Ovary (tissue), 7 donors: ENCODE measurements at regions not wholly inside any gene's neighbourhood (a gene's known extent, or its start where the extent isn't known, plus 50 kb on each side); places are given as distances from the start of the nearest gene placed in this dataset.
"Not testable (repeated sequence)": the region's sequence is repeated elsewhere in the genome, so short reads cannot be mapped to it uniquely, and the experiment has no call there.

ENCODE experiments used
- DNase-seq, 5 donors: peaks; one replicate each; pipeline ENCODE4 v3.0.0-alpha.2; 2019 to 2020
- H3K27ac ChIP-seq, 2 donors: fragments of 200-600 bp; one replicate each; pipeline versions ENCODE4 v1.5.1 to v1.8.0; 2019 to 2022
- H3K27me3 ChIP-seq: fragments of 200-600 bp; one replicate; pipeline ENCODE4 v1.8.0; 2022
- H3K36me3 ChIP-seq: fragments of 200-600 bp; sonication (generic); one replicate; pipeline ENCODE4 v1.5.1; 2019
- H3K4me1 ChIP-seq: one replicate; pipeline ENCODE4 v1.8.1; 2013; ENCODE audit warnings: mild to moderate bottlenecking, moderate library complexity; ENCODE audit not compliant: insufficient read depth
- H3K4me3 ChIP-seq: fragments of 200-600 bp; sonication (generic); one replicate; pipeline ENCODE4 v1.5.1; 2017
- H3K9me3 ChIP-seq, 2 donors: fragments of 200-600 bp in 1 of 2; sonication (generic) in 1 of 2; one replicate each; pipeline versions ENCODE4 v1.5.1 to v1.8.1; 2013 to 2019; ENCODE audit warnings: mild to moderate bottlenecking in 1 of 2, moderate library complexity in 1 of 2
- EP300 ChIP-seq: sonication (generic); formaldehyde crosslinking; IDR thresholded peaks from one replicate; pipeline ENCODE4 v1.6.1; 2017; ENCODE audit warnings: antibody characterized with exemption
- POLR2A ChIP-seq: fragments of 450-650 bp; IDR thresholded peaks from one replicate; pipeline ENCODE4 v1.6.1; 2017; ENCODE audit warnings: antibody characterized with exemption, mild to moderate bottlenecking, moderate library complexity
- WGBS, 3 donors: extraction: QIAGEN DNeasy Blood & Tissue Kit in 1 of 3; methylation state at CpG; one replicate each; pipeline versions ENCODE4 v1.1.5 to v1.1.7; 2013 to 2017; 5-methylcytosine and 5-hydroxymethylcytosine counted together
- intact Hi-C, 4 donors: fragments of 100-400 bp; cut with DNase I; formaldehyde crosslinking; loops; one replicate each; pipeline versions ENCODE4 v1.11.0 to v1.15.1; 2022 to 2023
- TF ChIP-seq, protein P1 (sequence below), 3 donors: fragments of 450-650 bp in 2 of 3; fragments of 200-600 bp in 1 of 3; IDR thresholded peaks; one replicate each; pipeline versions ENCODE4 v1.5.1 to v1.8.0; 2016 to 2022; ENCODE audit warnings: antibody characterized with exemption in 3 of 3, mild to moderate bottlenecking in 1 of 3
- donor health status: DM: no; HTN: no; CAD: no; lungs with moderate emphysema.
- donor health status: DM: no; HTN: no; CAD: no.
- donor health status: Bipolar disorder and iron deficiency.
- donor health status: DM: no; HTN: no; CAD: no.
- donor health status: DM: yes; HTN: yes; CAD: no.

DNA sequence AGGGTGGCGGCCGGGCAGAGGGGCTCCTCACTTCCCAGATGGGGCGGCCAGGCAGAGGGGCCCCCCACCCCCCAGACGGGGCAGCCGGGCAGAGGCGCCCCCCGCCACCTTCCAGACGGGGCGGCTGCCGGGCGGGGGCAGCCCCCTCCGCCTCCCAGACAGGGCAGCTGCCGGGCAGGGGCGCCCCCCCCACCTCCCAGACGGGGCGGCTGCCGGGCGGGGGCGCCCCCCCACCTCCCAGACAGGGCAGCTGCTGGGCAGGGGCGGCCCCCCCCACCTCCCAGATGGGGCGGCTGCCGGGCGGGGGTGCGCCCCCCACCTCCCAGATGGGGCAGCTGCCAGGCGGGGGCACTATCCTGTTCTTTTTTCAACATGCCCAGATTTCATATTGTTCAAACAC is 78.2 kb upstream of the DST start:
- peaks cover 3% of the 10 kb centered on the region for H3K4me1 ChIP-seq
- no peak for DNase-seq
- H3K9me3 ChIP-seq = no peaks in the 10 kb centered on the region
- no peak overlapping the region for H3K27ac ChIP-seq
- WGBS, 3 donors = 95 to 96% (median 95%) methylated on average over 18 to 25 of the region's 25 CpGs
- no peak overlapping the region for H3K4me3 ChIP-seq
- H3K36me3 ChIP-seq = no peaks in the 10 kb centered on the region
- intact Hi-C loops = no loop called here
- no peak for TF ChIP-seq EP300
- TF ChIP-seq, protein P1, sequence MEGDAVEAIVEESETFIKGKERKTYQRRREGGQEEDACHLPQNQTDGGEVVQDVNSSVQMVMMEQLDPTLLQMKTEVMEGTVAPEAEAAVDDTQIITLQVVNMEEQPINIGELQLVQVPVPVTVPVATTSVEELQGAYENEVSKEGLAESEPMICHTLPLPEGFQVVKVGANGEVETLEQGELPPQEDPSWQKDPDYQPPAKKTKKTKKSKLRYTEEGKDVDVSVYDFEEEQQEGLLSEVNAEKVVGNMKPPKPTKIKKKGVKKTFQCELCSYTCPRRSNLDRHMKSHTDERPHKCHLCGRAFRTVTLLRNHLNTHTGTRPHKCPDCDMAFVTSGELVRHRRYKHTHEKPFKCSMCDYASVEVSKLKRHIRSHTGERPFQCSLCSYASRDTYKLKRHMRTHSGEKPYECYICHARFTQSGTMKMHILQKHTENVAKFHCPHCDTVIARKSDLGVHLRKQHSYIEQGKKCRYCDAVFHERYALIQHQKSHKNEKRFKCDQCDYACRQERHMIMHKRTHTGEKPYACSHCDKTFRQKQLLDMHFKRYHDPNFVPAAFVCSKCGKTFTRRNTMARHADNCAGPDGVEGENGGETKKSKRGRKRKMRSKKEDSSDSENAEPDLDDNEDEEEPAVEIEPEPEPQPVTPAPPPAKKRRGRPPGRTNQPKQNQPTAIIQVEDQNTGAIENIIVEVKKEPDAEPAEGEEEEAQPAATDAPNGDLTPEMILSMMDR (IDR thresholded peaks at IDR 0.05) = no peak
- TF ChIP-seq POLR2A = no peak
- no peaks in the 10 kb centered on the region for H3K27me3 ChIP-seq

DNA sequence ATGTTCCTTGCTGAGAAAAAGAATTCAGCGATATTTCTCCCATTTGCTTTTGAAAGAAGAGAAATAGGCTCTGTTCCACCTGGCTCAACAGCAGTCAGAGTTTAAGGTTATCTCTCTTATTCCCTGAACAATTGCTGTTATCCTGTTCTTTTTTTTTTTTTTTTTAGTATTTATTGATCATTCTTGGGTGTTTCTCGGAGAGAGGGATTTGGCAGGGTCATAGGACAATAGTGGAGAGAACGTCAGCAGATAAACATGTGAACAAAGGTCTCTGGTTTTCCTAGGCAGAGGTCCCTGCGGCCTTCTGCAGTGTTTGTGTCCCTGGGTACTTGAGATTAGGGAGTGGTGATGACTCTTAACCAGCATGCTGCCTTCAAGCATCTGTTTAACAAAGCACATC is 77.5 kb upstream of the DST start:
- intact Hi-C loops, H3K4me3 ChIP-seq, H3K9me3 ChIP-seq, DNase-seq, H3K4me1 ChIP-seq, H3K36me3 ChIP-seq, H3K27me3 ChIP-seq, H3K27ac ChIP-seq: not testable (repeated sequence)
- 82 to 99% (median 92%) methylated on average over 4 of the region's 4 CpGs for WGBS, 3 donors

DNA sequence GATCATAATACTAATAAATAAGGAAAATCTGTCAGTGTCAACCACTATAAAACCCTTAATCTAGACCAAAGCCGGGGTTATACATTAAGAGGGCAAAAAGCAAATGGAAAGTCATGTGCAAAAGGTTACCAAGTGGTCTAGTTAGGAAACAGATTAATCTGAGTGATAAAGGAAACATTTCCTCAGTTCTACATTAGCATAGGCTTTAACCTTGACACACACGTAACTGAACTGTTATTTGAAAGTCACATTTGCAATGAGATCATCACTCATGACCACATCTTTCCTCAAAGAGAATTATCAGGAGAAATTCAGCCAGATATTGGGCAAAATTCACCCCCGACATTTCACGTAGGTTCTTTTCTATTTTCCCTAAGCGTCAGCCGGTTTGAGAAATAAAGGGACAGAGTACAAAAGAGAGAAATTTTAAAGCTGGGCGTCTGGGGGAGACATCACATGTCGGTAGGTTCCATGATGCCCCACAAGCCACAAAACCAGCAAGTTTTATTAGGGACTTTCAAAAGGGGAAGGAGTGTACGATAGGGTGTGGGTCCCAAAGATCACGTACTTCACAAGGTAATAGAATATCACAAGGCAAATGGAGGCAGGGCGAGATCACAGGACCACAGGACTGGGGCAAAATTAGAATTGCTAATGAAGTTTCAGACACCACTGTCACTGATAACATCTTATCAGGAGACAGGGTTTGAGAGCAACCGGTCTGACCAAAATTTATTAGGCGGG is 76.8 kb upstream of the DST start:
- H3K27me3 ChIP-seq, H3K4me1 ChIP-seq, H3K4me3 ChIP-seq, H3K9me3 ChIP-seq, H3K36me3 ChIP-seq, DNase-seq, H3K27ac ChIP-seq, intact Hi-C loops: not testable (repeated sequence)
- WGBS, 3 donors = 92 to 98% (median 95%) methylated on average over 13 of the region's 13 CpGs

DNA sequence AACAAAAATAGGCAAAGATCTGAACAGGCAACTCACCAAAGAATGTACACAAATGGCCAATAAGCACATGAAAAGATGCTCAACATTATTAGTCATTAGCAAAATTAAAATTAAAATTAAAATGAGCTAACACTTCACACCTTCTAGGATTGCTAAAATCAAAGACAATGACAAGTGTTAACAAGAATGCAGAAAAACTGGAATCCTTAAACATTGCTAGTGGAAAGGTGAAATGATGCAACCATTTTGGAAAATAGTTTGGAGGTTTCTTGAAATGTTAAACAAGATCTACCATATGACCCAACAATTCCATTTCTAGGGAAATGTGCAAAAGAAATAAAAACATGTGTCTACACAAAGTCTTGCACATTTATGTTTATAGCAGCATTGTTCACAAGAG is 75.5 kb upstream of the DST start:
- TF ChIP-seq, protein P1 (IDR thresholded peaks at IDR 0.05) = no peak
- TF ChIP-seq EP300 (no peak), POLR2A (no peak)
- intact Hi-C loops = no loop called here
- no peak for DNase-seq

DNA sequence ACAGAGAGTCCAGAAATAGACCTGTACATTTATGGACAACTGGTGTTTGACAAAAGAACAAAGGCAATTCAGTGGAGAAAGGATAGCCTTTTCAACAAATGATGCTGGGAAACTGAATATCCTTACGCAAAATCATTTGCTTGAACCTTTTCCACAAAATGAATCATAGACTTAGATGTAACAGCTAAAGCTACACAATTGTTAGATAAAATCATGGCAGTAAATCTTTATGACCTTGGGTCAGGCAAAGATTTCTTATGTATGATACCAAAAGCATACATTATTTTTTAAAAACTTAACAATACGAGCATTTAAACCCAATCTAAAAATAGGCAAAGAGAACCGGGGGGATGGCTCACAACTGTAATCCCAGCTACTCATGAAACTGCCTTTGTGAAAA is 73.5 kb upstream of the DST start:
- Histone ChIP-seq H3K9me3 (no peaks in the 10 kb centered on the region), H3K27ac (no peak overlapping the region), H3K4me3 (no peak overlapping the region), H3K36me3 (no peaks in the 10 kb centered on the region), H3K4me1 (peaks cover 6% of the 10 kb centered on the region), H3K27me3 (no peaks in the 10 kb centered on the region)
- intact Hi-C loops = no loop called here
- DNase-seq = no peak
- TF ChIP-seq POLR2A = no peak
- TF ChIP-seq, protein P1 (IDR thresholded peaks at IDR 0.05) = no peak
- 94 to 95% (median 95%) methylated on average over 3 of the region's 3 CpGs for WGBS, 3 donors

More for the DNA sequence above, 75.5 kb upstream of the DST start:
- Histone ChIP-seq H3K4me3 (no peak overlapping the region), H3K36me3 (no peaks in the 10 kb centered on the region), H3K9me3 (no peaks in the 10 kb centered on the region), H3K27ac (no peak overlapping the region), H3K4me1 (peaks cover 5% of the 10 kb centered on the region), H3K27me3 (no peaks in the 10 kb centered on the region)
